Activated CD8-positive, alpha-beta memory T cell treated with anti-CD3 and anti-CD28 coated beads, Interleukin-2, amount 50 U/mL, for 1 hour (primary cell): ENCODE measurements at regions not wholly inside any gene's neighbourhood (a gene's known extent, or its start where the extent isn't known, plus 50 kb on each side); places are given as distances from the start of the nearest gene placed in this dataset.
"Not testable (repeated sequence)": the region's sequence is repeated elsewhere in the genome, so short reads cannot be mapped to it uniquely, and the experiment has no call there.

Experiments used
- DNase-seq: peaks from one replicate; pipeline ENCODE4 v3.0.0-alpha.2; 2020; ENCODE audit errors: extremely low read depth

- no peak for DNase-seq
Observed at GRCh38 chr1:88461007-88461406, 223.1 kb upstream of the PKN2 start.

GRCh38 chr1:88462096-88462487 lies 222.0 kb upstream of the PKN2 start:
- no peak for DNase-seq

GRCh38 chr1:88462488-88463261 lies 221.4 kb upstream of the PKN2 start:
- DNase-seq = no peak

GRCh38 chr1:88463401-88463985 lies 220.6 kb upstream of the PKN2 start:
- DNase-seq = no peak

GRCh38 chr1:88466011-88466410 lies 218.1 kb upstream of the PKN2 start:
- no peak for DNase-seq

- DNase-seq = no peak
Observed at GRCh38 chr1:88466899-88467580, 217.0 kb upstream of the PKN2 start.

- no peak for DNase-seq
Observed at GRCh38 chr1:88472298-88472697, 211.8 kb upstream of the PKN2 start.

GRCh38 chr1:88472714-88473113 lies 211.4 kb upstream of the PKN2 start:
- no peak for DNase-seq

- DNase-seq = no peak
Observed at GRCh38 chr1:88474555-88475304, 209.3 kb upstream of the PKN2 start.

- no peak for DNase-seq
Observed at GRCh38 chr1:88484881-88485280, 199.2 kb upstream of the PKN2 start.

- no peak for DNase-seq
Observed at GRCh38 chr1:88488237-88488636, 195.8 kb upstream of the PKN2 start.

GRCh38 chr1:88490676-88491075 lies 193.4 kb upstream of the PKN2 start:
- no peak for DNase-seq

GRCh38 chr1:88499671-88500070 lies 184.4 kb upstream of the PKN2 start:
- DNase-seq = no peak

- no peak for DNase-seq
Observed at GRCh38 chr1:88502886-88503285, 181.2 kb upstream of the PKN2 start.

- no peak for DNase-seq
Observed at GRCh38 chr1:88503646-88504045, 180.4 kb upstream of the PKN2 start.

- no peak for DNase-seq
Observed at GRCh38 chr1:88504601-88505000, 179.5 kb upstream of the PKN2 start.

GRCh38 chr1:88509379-88509778 lies 174.7 kb upstream of the PKN2 start:
- no peak for DNase-seq

GRCh38 chr1:88514544-88515060 lies 169.5 kb upstream of the PKN2 start:
- no peak for DNase-seq

GRCh38 chr1:88517499-88517898 lies 166.6 kb upstream of the PKN2 start:
- not testable (repeated sequence) for DNase-seq

- DNase-seq = no peak
Observed at GRCh38 chr1:88519156-88519555, 164.9 kb upstream of the PKN2 start.

GRCh38 chr1:88523854-88524528 lies 160.1 kb upstream of the PKN2 start:
- no peak for DNase-seq

GRCh38 chr1:88526456-88526855 lies 157.6 kb upstream of the PKN2 start:
- DNase-seq = no peak
